ENCODE measurements at regions not wholly inside any gene's neighbourhood (a gene's known extent, or its start where the extent isn't known, plus 50 kb on each side); places are given as distances from the start of the nearest gene placed in this dataset.

- DNase-seq (ENCODE audit: low read depth, low spot score): no peak
- POLR2A ChIA-PET: interaction anchor here (1.9 to 3.2 kb wide), 3 partner anchors 12 to 58 kb away, joined by 6 to 13 read pairs (median 10); partner anchors contain the start of gene RTN4
- H3K9me3 ChIP-seq (ENCODE audit: control insufficient read depth, insufficient read depth, low read length): no peaks in the 10 kb centered on the region
- TF ChIP-seq CTCF (IDR thresholded peaks at IDR 0.05; ENCODE audit: low read depth, low read length): no peak
- CTCF ChIA-PET: interaction anchor here (0.7 to 2.9 kb wide), 5 partner anchors 8 to 209 kb away, joined by 3 to 7 read pairs (median 4); no protein-coding TSS in a partner anchor
- H3K27me3 ChIP-seq (ENCODE audit: control insufficient read depth, insufficient read depth, low read length): no peaks in the 10 kb centered on the region
- no peak overlapping the region for H3K4me3 ChIP-seq (ENCODE audit: low read depth, low read length)
- peak overlapping the region; percentile 47 for H3K27ac ChIP-seq (ENCODE audit: low read depth, low read length)
These were observed 58.4 kb upstream of the RTN4 start for GRCh38 chr2:55108456-55109160.

GRCh38 chr2:55107436-55107835 lies 57.2 kb upstream of the RTN4 start:
- no peak overlapping the region for H3K4me3 ChIP-seq (ENCODE audit: low read depth, low read length)
- H3K9me3 ChIP-seq (ENCODE audit: control insufficient read depth, insufficient read depth, low read length): no peaks in the 10 kb centered on the region
- H3K27me3 ChIP-seq (ENCODE audit: control insufficient read depth, insufficient read depth, low read length): no peaks in the 10 kb centered on the region
- peak overlapping the region; percentile 84 for H3K27ac ChIP-seq (ENCODE audit: low read depth, low read length)
- DNase-seq (ENCODE audit: low read depth, low spot score): no peak
- TF ChIP-seq CTCF (IDR thresholded peaks at IDR 0.05; ENCODE audit: low read depth, low read length): no peak
- CTCF ChIA-PET: interaction anchor here (0.7 to 2.0 kb wide), 4 partner anchors 10 to 61 kb away, joined by 3 to 6 read pairs (median 4); no protein-coding TSS in a partner anchor
- POLR2A ChIA-PET: interaction anchor here (0.6 to 3.2 kb wide), 5 partner anchors 13 to 528 kb away, joined by 3 to 13 read pairs (median 5); partner anchors contain the start of gene RTN4

- CTCF ChIA-PET: interaction anchor here (1.9 kb wide), 1 partner anchor 69 kb away, joined by 4 read pairs; no protein-coding TSS in a partner anchor
- POLR2A ChIA-PET: interaction anchor here (1.0 kb wide), 2 partner anchors 56 to 57 kb away, joined by 3 to 5 read pairs; partner anchors contain the start of gene RTN4
- H3K27ac ChIP-seq (ENCODE audit: low read depth, low read length): no peak overlapping the region
- TF ChIP-seq CTCF (IDR thresholded peaks at IDR 0.05; ENCODE audit: low read depth, low read length): no peak
- no peak overlapping the region for H3K4me3 ChIP-seq (ENCODE audit: low read depth, low read length)
- no peaks in the 10 kb centered on the region for H3K9me3 ChIP-seq (ENCODE audit: control insufficient read depth, insufficient read depth, low read length)
- no peaks in the 10 kb centered on the region for H3K27me3 ChIP-seq (ENCODE audit: control insufficient read depth, insufficient read depth, low read length)
- DNase-seq (ENCODE audit: low read depth, low spot score): no peak
These were observed 55.9 kb upstream of the RTN4 start for GRCh38 chr2:55106148-55106547.

- TF ChIP-seq CTCF (IDR thresholded peaks at IDR 0.05; ENCODE audit: low read depth, low read length): no peak
- no peak for DNase-seq (ENCODE audit: low read depth, low spot score)
- Histone ChIP-seq H3K4me3 (ENCODE audit: low read depth, low read length) (no peak overlapping the region), H3K27me3 (ENCODE audit: control insufficient read depth, insufficient read depth, low read length) (no peaks in the 10 kb centered on the region), H3K9me3 (ENCODE audit: control insufficient read depth, insufficient read depth, low read length) (no peaks in the 10 kb centered on the region), H3K27ac (ENCODE audit: low read depth, low read length) (peak overlapping the region; percentile 57)
- POLR2A ChIA-PET: interaction anchor here (0.9 to 1.0 kb wide), 3 partner anchors 55 to 56 kb away, joined by 3 to 5 read pairs (median 5); partner anchors contain the start of gene RTN4
- CTCF ChIA-PET: interaction anchor here (1.9 kb wide), 1 partner anchor 70 kb away, joined by 4 read pairs; no protein-coding TSS in a partner anchor
These were observed 55.2 kb upstream of the RTN4 start for GRCh38 chr2:55105456-55105855.

- no peak for TF ChIP-seq CTCF (IDR thresholded peaks at IDR 0.05; ENCODE audit: low read depth, low read length)
- Histone ChIP-seq H3K27me3 (ENCODE audit: control insufficient read depth, insufficient read depth, low read length) (no peaks in the 10 kb centered on the region), H3K4me3 (ENCODE audit: low read depth, low read length) (no peak overlapping the region)
These were observed 52.8 kb upstream of the RTN4 start for GRCh38 chr2:55103046-55103445.

More at GRCh38 chr2:55103046-55103445, 52.8 kb upstream of the RTN4 start:
- Histone ChIP-seq H3K27ac (ENCODE audit: low read depth, low read length) (peak overlapping the region; percentile 93), H3K9me3 (ENCODE audit: control insufficient read depth, insufficient read depth, low read length) (no peaks in the 10 kb centered on the region)
- ChIA-PET POLR2A (interaction anchor here (4.9 kb wide), 1 partner anchor 52 kb away, joined by 35 read pairs; the partner anchor contains the start of gene RTN4), CTCF (interaction anchor here (1.3 kb wide), 1 partner anchor 65 kb away, joined by 5 read pairs; no protein-coding TSS in a partner anchor)
- no peak for DNase-seq (ENCODE audit: low read depth, low spot score)
